Erythroblast (primary cell): ENCODE measurements at regions not wholly inside any gene's neighbourhood (a gene's known extent, or its start where the extent isn't known, plus 50 kb on each side); places are given as distances from the start of the nearest gene placed in this dataset.

ENCODE experiments used
- GATA1 ChIP-seq: IDR thresholded peaks from 2 replicates; pipeline ENCODE4 v1.6.1; 2011; ENCODE audit warnings: low read depth, mild to moderate bottlenecking, control low read depth, low read length, moderate library complexity
- POLR2A ChIP-seq: IDR thresholded peaks from 2 replicates; pipeline ENCODE4 v1.6.1; 2011; ENCODE audit warnings: mild to moderate bottlenecking, low read length

DNA sequence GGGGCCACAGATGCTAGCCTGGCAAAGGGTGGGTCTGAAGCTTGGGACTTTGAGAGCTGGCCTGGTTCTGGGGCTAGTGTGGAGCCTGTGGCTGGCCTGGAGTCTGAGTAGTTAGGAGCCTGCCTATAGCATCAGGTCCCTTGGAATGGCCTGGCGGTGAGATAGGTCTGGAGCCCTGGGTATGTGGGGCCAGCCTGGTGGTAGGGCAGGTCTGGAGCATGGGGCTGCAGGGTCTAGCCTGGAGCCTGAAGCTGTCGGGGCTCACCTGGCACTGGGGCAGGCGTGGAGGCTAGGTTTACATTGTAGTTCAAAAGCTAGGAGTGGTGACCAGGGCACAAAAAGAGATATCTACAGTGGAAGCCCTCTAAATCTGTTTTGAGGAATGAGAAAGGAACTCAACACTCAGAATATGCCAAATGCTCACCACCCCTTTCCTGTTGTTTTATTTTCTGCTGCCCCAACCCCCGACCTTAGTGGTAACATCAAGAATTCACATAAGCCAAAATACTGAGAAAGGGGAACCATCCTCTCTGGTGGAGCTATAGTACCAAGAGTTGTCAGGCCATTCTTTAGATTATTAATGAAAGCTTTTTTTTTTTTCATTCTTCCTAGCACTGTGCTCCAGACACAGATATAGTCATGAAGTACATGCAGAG lies 100.3 kb downstream of the TANC2 start:
- TF ChIP-seq POLR2A (no peak), GATA1 (no peak)
